ENCODE measurements at regions not wholly inside any gene's neighbourhood (a gene's known extent, or its start where the extent isn't known, plus 50 kb on each side); places are given as distances from the start of the nearest gene placed in this dataset.
"Not testable (repeated sequence)": the region's sequence is repeated elsewhere in the genome, so short reads cannot be mapped to it uniquely, and the experiment has no call there.

GRCh38 chr12:73125148-73125547 lies 853.0 kb downstream of the TRHDE start:
- Mint-ChIP-seq H3K9me3 (ENCODE audit: low read depth) (no peaks in the 10 kb centered on the region), H3K4me3 (ENCODE audit: unreplicated experiment) (no peak overlapping the region), H3K27me3 (ENCODE audit: low read depth) (peaks cover 3% of the 10 kb centered on the region), H3K27ac (ENCODE audit: unreplicated experiment) (no peak overlapping the region), H3K36me3 (ENCODE audit: low read depth) (no peaks in the 10 kb centered on the region), H3K4me1 (ENCODE audit: low read depth) (no peaks in the 10 kb centered on the region)
- no peak for DNase-seq (ENCODE audit: low spot score)
- no peak for TF ChIP-seq CTCF (IDR thresholded peaks at IDR 0.05)

- no peak for TF ChIP-seq CTCF (IDR thresholded peaks at IDR 0.05)
- H3K4me1 Mint-ChIP-seq (ENCODE audit: low read depth): no peaks in the 10 kb centered on the region
- H3K36me3 Mint-ChIP-seq (ENCODE audit: low read depth): no peaks in the 10 kb centered on the region
- no peak overlapping the region for H3K27ac Mint-ChIP-seq (ENCODE audit: unreplicated experiment)
- H3K27me3 Mint-ChIP-seq (ENCODE audit: low read depth): peaks cover 1% of the 10 kb centered on the region
- H3K4me3 Mint-ChIP-seq (ENCODE audit: unreplicated experiment): no peak overlapping the region
- no peaks in the 10 kb centered on the region for H3K9me3 Mint-ChIP-seq (ENCODE audit: low read depth)
- DNase-seq (ENCODE audit: low spot score): no peak
Measured at GRCh38 chr12:73136386-73136785, 864.2 kb downstream of the TRHDE start.

GRCh38 chr12:73139642-73140041 lies 867.5 kb downstream of the TRHDE start:
- not testable (repeated sequence) for H3K4me3 Mint-ChIP-seq (ENCODE audit: unreplicated experiment)

GRCh38 chr12:73158341-73158740 lies 886.2 kb downstream of the TRHDE start:
- H3K36me3 Mint-ChIP-seq (ENCODE audit: low read depth): no peaks in the 10 kb centered on the region
- no peak overlapping the region for H3K27ac Mint-ChIP-seq (ENCODE audit: unreplicated experiment)
- no peak for DNase-seq (ENCODE audit: low spot score)
- no peaks in the 10 kb centered on the region for H3K27me3 Mint-ChIP-seq (ENCODE audit: low read depth)
- TF ChIP-seq CTCF (IDR thresholded peaks at IDR 0.05): no peak
- no peak overlapping the region for H3K4me3 Mint-ChIP-seq (ENCODE audit: unreplicated experiment)
- no peaks in the 10 kb centered on the region for H3K4me1 Mint-ChIP-seq (ENCODE audit: low read depth)
- no peaks in the 10 kb centered on the region for H3K9me3 Mint-ChIP-seq (ENCODE audit: low read depth)

More at GRCh38 chr12:73139642-73140041, 867.5 kb downstream of the TRHDE start:
- H3K27ac Mint-ChIP-seq (ENCODE audit: unreplicated experiment); H3K36me3 Mint-ChIP-seq (ENCODE audit: low read depth); H3K27me3 Mint-ChIP-seq (ENCODE audit: low read depth); H3K4me1 Mint-ChIP-seq (ENCODE audit: low read depth); H3K9me3 Mint-ChIP-seq (ENCODE audit: low read depth); DNase-seq (ENCODE audit: low spot score): not testable (repeated sequence)

GRCh38 chr12:73159954-73160353 lies 887.8 kb downstream of the TRHDE start:
- no peaks in the 10 kb centered on the region for H3K36me3 Mint-ChIP-seq (ENCODE audit: low read depth)
- DNase-seq (ENCODE audit: low spot score): no peak
- TF ChIP-seq CTCF (IDR thresholded peaks at IDR 0.05): no peak
- peaks cover 5% of the 10 kb centered on the region for H3K9me3 Mint-ChIP-seq (ENCODE audit: low read depth)
- H3K27ac Mint-ChIP-seq (ENCODE audit: unreplicated experiment): no peak overlapping the region
- no peak overlapping the region for H3K4me3 Mint-ChIP-seq (ENCODE audit: unreplicated experiment)
- H3K27me3 Mint-ChIP-seq (ENCODE audit: low read depth): no peaks in the 10 kb centered on the region
- no peaks in the 10 kb centered on the region for H3K4me1 Mint-ChIP-seq (ENCODE audit: low read depth)

- H3K27ac Mint-ChIP-seq (ENCODE audit: unreplicated experiment): no peak overlapping the region
- H3K9me3 Mint-ChIP-seq (ENCODE audit: low read depth): peaks cover 5% of the 10 kb centered on the region
- no peak for TF ChIP-seq CTCF (IDR thresholded peaks at IDR 0.05)
- H3K27me3 Mint-ChIP-seq (ENCODE audit: low read depth): no peaks in the 10 kb centered on the region
- H3K36me3 Mint-ChIP-seq (ENCODE audit: low read depth): no peaks in the 10 kb centered on the region
- DNase-seq (ENCODE audit: low spot score): no peak
- no peaks in the 10 kb centered on the region for H3K4me1 Mint-ChIP-seq (ENCODE audit: low read depth)
- no peak overlapping the region for H3K4me3 Mint-ChIP-seq (ENCODE audit: unreplicated experiment)
Measured at GRCh38 chr12:73161970-73162369, 889.8 kb downstream of the TRHDE start.

Measured in chondrocyte (in vitro differentiated cells).